OCI-LY1 (cell line): ENCODE measurements at regions not wholly inside any gene's neighbourhood (a gene's known extent, or its start where the extent isn't known, plus 50 kb on each side); places are given as distances from the start of the nearest gene placed in this dataset.

ENCODE experiments used
- H2AFZ ChIP-seq: fragments of 200-600 bp; sonication (generic), shearing (Covaris generic); 2 replicates; pipeline ENCODE4 v1.6.0; 2014; ENCODE audit warnings: antibody characterized with exemption, mild to moderate bottlenecking, low read length
- H3F3A ChIP-seq: fragments of 200-600 bp; sonication (generic), shearing (Covaris generic); 2 replicates; pipeline ENCODE4 v1.6.0; 2014; ENCODE audit warnings: mild to moderate bottlenecking, antibody characterized with exemption, low read length, moderate library complexity; ENCODE audit not compliant: insufficient read depth
- H3K27ac ChIP-seq: fragments of 200-600 bp; sonication (generic); 2 replicates; pipeline ENCODE4 v1.5.1; 2014; ENCODE audit warnings: low read length, mixed run types, mild to moderate bottlenecking, low read depth; ENCODE audit not compliant: poor library complexity, severe bottlenecking
- H3K27me3 ChIP-seq: fragments of 200-600 bp; sonication (generic); 2 replicates; pipeline ENCODE4 v1.6.0; 2014; ENCODE audit warnings: antibody characterized with exemption, mild to moderate bottlenecking, low read length, moderate library complexity; ENCODE audit not compliant: insufficient read depth
- H3K36me3 ChIP-seq: fragments of 200-600 bp; sonication (generic); 2 replicates; pipeline ENCODE4 v1.6.1; 2014; ENCODE audit warnings: mild to moderate bottlenecking, antibody characterized with exemption, low read length, moderate library complexity, mixed read lengths; ENCODE audit not compliant: insufficient read depth
- H3K4me1 ChIP-seq: fragments of 200-600 bp; sonication (generic); 2 replicates; pipeline ENCODE4 v1.5.1; 2014; ENCODE audit warnings: mild to moderate bottlenecking, low read length, moderate library complexity; ENCODE audit not compliant: insufficient read depth, severe bottlenecking
- H3K4me2 ChIP-seq: fragments of 200-600 bp; sonication (generic), shearing (Covaris generic); 2 replicates; pipeline ENCODE4 v1.6.1; 2014; ENCODE audit warnings: low read length
- H3K4me3 ChIP-seq: fragments of 200-600 bp; sonication (generic); 2 replicates; pipeline ENCODE4 v1.5.1; 2014; ENCODE audit warnings: low read length, low read depth, mild to moderate bottlenecking, mixed read lengths; ENCODE audit not compliant: poor library complexity, severe bottlenecking
- H3K79me2 ChIP-seq: fragments of 200-600 bp; shearing (Covaris generic); 2 replicates; pipeline ENCODE4 v1.6.1; 2016; ENCODE audit warnings: mixed run types, low read length, mixed read lengths; ENCODE audit not compliant: insufficient read depth
- H3K9ac ChIP-seq: fragments of 200-600 bp; sonication (generic), shearing (Covaris generic); 2 replicates; pipeline ENCODE4 v1.6.1; 2014; ENCODE audit warnings: mild to moderate bottlenecking, low read length, mixed read lengths
- H3K9me2 ChIP-seq: fragments of 200-600 bp; sonication (generic), shearing (Covaris generic); 2 replicates; pipeline ENCODE4 v1.6.1; 2014; ENCODE audit warnings: low read depth, mild to moderate bottlenecking, low read length, mixed read lengths
- H3K9me3 ChIP-seq: fragments of 200-600 bp; shearing (Covaris generic); 2 replicates; pipeline ENCODE4 v1.6.1; 2014; ENCODE audit warnings: low read length, mixed read lengths
- H4K20me1 ChIP-seq: fragments of 200-600 bp; sonication (generic), shearing (Covaris generic); 2 replicates; pipeline ENCODE4 v1.6.0; 2016; ENCODE audit warnings: mild to moderate bottlenecking, low read length; ENCODE audit not compliant: insufficient read depth
- CTCF ChIP-seq: fragments of 200-600 bp; sonication (generic), shearing (Covaris generic); IDR thresholded peaks from 2 replicates; pipeline ENCODE4 v1.5.1; 2017; ENCODE audit warnings: mild to moderate bottlenecking, antibody characterized with exemption, low read length, moderate library complexity, mixed read lengths
- EZH2 ChIP-seq: fragments of 200-600 bp; sonication (generic), shearing (Covaris generic); IDR thresholded peaks from 2 replicates; pipeline ENCODE4 v1.8.0; 2017; ENCODE audit warnings: borderline replicate concordance, mixed run types, mild to moderate bottlenecking, antibody characterized with exemption, low read length, moderate library complexity, mixed read lengths

- Histone ChIP-seq H3K9me2 (no peaks in the 10 kb centered on the region), H3F3A (no peaks in the 10 kb centered on the region), H4K20me1 (no peaks in the 10 kb centered on the region), H2AFZ (no peak overlapping the region), H3K36me3 (no peaks in the 10 kb centered on the region), H3K9ac (no peak overlapping the region), H3K27me3 (peaks cover 6% of the 10 kb centered on the region), H3K79me2 (no peaks in the 10 kb centered on the region), H3K9me3 (no peaks in the 10 kb centered on the region), H3K4me3 (no peak overlapping the region), H3K4me1 (no peaks in the 10 kb centered on the region), H3K27ac (no peak overlapping the region), H3K4me2 (no peak overlapping the region)
- no peak for TF ChIP-seq EZH2
- no peak for TF ChIP-seq CTCF
Observed at GRCh38 chr1:5428351-5428750, 563.9 kb downstream of the NPHP4 start.

- Histone ChIP-seq H3F3A (no peaks in the 10 kb centered on the region), H3K4me3 (no peak overlapping the region), H3K79me2 (no peaks in the 10 kb centered on the region), H3K9me3 (no peaks in the 10 kb centered on the region), H3K27ac (no peak overlapping the region), H2AFZ (no peak overlapping the region), H3K4me1 (no peaks in the 10 kb centered on the region), H3K27me3 (peaks cover 12% of the 10 kb centered on the region), H4K20me1 (no peaks in the 10 kb centered on the region), H3K9me2 (no peaks in the 10 kb centered on the region), H3K36me3 (no peaks in the 10 kb centered on the region), H3K4me2 (no peak overlapping the region), H3K9ac (no peak overlapping the region)
- TF ChIP-seq EZH2: no peak
- no peak for TF ChIP-seq CTCF
Observed at GRCh38 chr1:5427026-5427613, 565.1 kb downstream of the NPHP4 start.

- Histone ChIP-seq H3K9me3 (no peaks in the 10 kb centered on the region), H3K79me2 (no peaks in the 10 kb centered on the region), H3K36me3 (no peaks in the 10 kb centered on the region), H3K9me2 (no peaks in the 10 kb centered on the region), H3K27ac (no peak overlapping the region), H3K27me3 (peaks cover 12% of the 10 kb centered on the region; the same call in 1 of the 2 replicates), H4K20me1 (no peaks in the 10 kb centered on the region), H2AFZ (no peak overlapping the region), H3K4me1 (no peaks in the 10 kb centered on the region), H3F3A (no peaks in the 10 kb centered on the region), H3K9ac (no peak overlapping the region), H3K4me2 (no peak overlapping the region), H3K4me3 (no peak overlapping the region)
- no peak for TF ChIP-seq EZH2
Observed at GRCh38 chr1:5424802-5425703, 567.2 kb downstream of the NPHP4 start.
